Neural cell (in vitro differentiated cells): ENCODE measurements at regions not wholly inside any gene's neighbourhood (a gene's known extent, or its start where the extent isn't known, plus 50 kb on each side); places are given as distances from the start of the nearest gene placed in this dataset.

Experiments
- H2AFZ ChIP-seq: fragments of 200-600, 300-800 bp; sonication (generic), shearing (Covaris generic); 2 replicates; pipeline ENCODE4 v1.6.0; 2014; ENCODE audit warnings: low read depth, mild to moderate bottlenecking, antibody characterized with exemption, low read length, moderate library complexity
- H3F3A ChIP-seq: fragments of 200-600 bp; shearing (Covaris generic); 2 replicates; pipeline ENCODE4 v1.6.1; 2016; ENCODE audit warnings: mild to moderate bottlenecking, moderate library complexity, mixed read lengths, antibody characterized with exemption, low read length; ENCODE audit not compliant: insufficient read depth, poor library complexity, severe bottlenecking
- H3K27ac ChIP-seq: fragments of 200-600, 300-800 bp; sonication (generic), shearing (Covaris generic); 2 replicates; pipeline ENCODE4 v1.5.1; 2014; ENCODE audit warnings: mild to moderate bottlenecking, low read length, moderate library complexity
- H3K27me3 ChIP-seq: fragments of 300-800, 200-600 bp; sonication (generic), shearing (Covaris generic); 2 replicates; pipeline ENCODE4 v1.6.0; 2014; ENCODE audit warnings: mild to moderate bottlenecking, low read depth, low read length, moderate library complexity; ENCODE audit not compliant: insufficient read depth
- H3K36me3 ChIP-seq: fragments of 300-800, 200-600 bp; sonication (generic), shearing (Covaris generic); 2 replicates; pipeline ENCODE4 v1.5.1; 2014; ENCODE audit warnings: mild to moderate bottlenecking, antibody characterized with exemption, low read length, moderate library complexity; ENCODE audit not compliant: insufficient read depth
- H3K4me2 ChIP-seq: fragments of 300-800, 200-600 bp; sonication (generic), shearing (Covaris generic); 2 replicates; pipeline ENCODE4 v1.6.0; 2014; ENCODE audit warnings: mild to moderate bottlenecking, low read length
- H3K4me3 ChIP-seq: fragments of 300-800, 200-600 bp; sonication (generic), shearing (Covaris generic); 2 replicates; pipeline ENCODE4 v1.5.1; 2014; ENCODE audit warnings: mild to moderate bottlenecking, low read length, moderate library complexity
- H3K79me2 ChIP-seq: fragments of 200-600 bp; shearing (Covaris generic); replicated peaks from 2 replicates; pipeline ENCODE4 v1.6.0; 2014; ENCODE audit warnings: mild to moderate bottlenecking, low read length, moderate library complexity; ENCODE audit not compliant: insufficient read depth
- H3K9ac ChIP-seq: fragments of 300-800, 200-600 bp; sonication (generic), shearing (Covaris generic); 2 replicates; pipeline ENCODE4 v1.6.1; 2016; ENCODE audit warnings: mild to moderate bottlenecking, low read length, mixed read lengths
- H3K9me2 ChIP-seq: fragments of 200-600 bp; shearing (Covaris generic); 2 replicates; pipeline ENCODE4 v1.6.1; 2016; ENCODE audit warnings: mild to moderate bottlenecking, low read length, mixed read lengths; ENCODE audit not compliant: insufficient read depth
- H3K9me3 ChIP-seq: fragments of 200-600, 300-800 bp; sonication (generic), shearing (Covaris generic); 2 replicates; pipeline ENCODE4 v1.6.1; 2016; ENCODE audit warnings: mild to moderate bottlenecking, mixed run types, low read length, moderate library complexity, mixed read lengths
- H4K20me1 ChIP-seq: fragments of 200-600 bp; shearing (Covaris generic); 2 replicates; pipeline ENCODE4 v1.6.1; 2016; ENCODE audit warnings: mild to moderate bottlenecking, mixed run types; ENCODE audit not compliant: insufficient read depth
- CTCF ChIP-seq: fragments of 450-650 bp; IDR thresholded peaks from 2 replicates; pipeline ENCODE4 v1.5.1; 2014; ENCODE audit warnings: antibody characterized with exemption, mild to moderate bottlenecking, moderate library complexity; ENCODE audit not compliant: poor library complexity, severe bottlenecking
- EP300 ChIP-seq: fragments of 450-650 bp; conservative IDR thresholded peaks from 2 replicates; pipeline ENCODE4 v1.6.1; 2014; ENCODE audit warnings: antibody characterized with exemption, mild to moderate bottlenecking, moderate library complexity; ENCODE audit not compliant: poor library complexity, severe bottlenecking
- EZH2 ChIP-seq: fragments of 200-600, 300-800 bp; shearing (Covaris generic), sonication (generic); IDR thresholded peaks from 2 replicates; pipeline ENCODE4 v1.6.1; 2014; ENCODE audit warnings: antibody characterized with exemption, low read length, borderline replicate concordance, mild to moderate bottlenecking; ENCODE audit not compliant: insufficient read depth, poor library complexity, severe bottlenecking
- MXI1 ChIP-seq: fragments of 450-650 bp; conservative IDR thresholded peaks from 2 replicates; pipeline ENCODE4 v1.6.1; 2014; ENCODE audit warnings: antibody characterized with exemption, mild to moderate bottlenecking; ENCODE audit not compliant: poor library complexity, severe bottlenecking
- POLR2AphosphoS5 ChIP-seq: IDR thresholded peaks from 2 replicates; pipeline ENCODE4 v1.6.1; 2012
- RAD21 ChIP-seq: fragments of 450-650 bp; conservative IDR thresholded peaks from 2 replicates; pipeline ENCODE4 v1.6.1; 2014; ENCODE audit warnings: antibody characterized with exemption, mild to moderate bottlenecking, moderate library complexity
- REST ChIP-seq: IDR thresholded peaks from 2 replicates; pipeline ENCODE4 v1.6.1; 2012; ENCODE audit warnings: borderline replicate concordance
- SMC3 ChIP-seq: fragments of 450-650 bp; conservative IDR thresholded peaks from 2 replicates; pipeline ENCODE4 v1.6.1; 2014; ENCODE audit warnings: antibody characterized with exemption, mild to moderate bottlenecking, moderate library complexity; ENCODE audit not compliant: poor library complexity
- TAF1 ChIP-seq: IDR thresholded peaks from 2 replicates; pipeline ENCODE4 v1.6.1; 2012; ENCODE audit warnings: low read depth

DNA sequence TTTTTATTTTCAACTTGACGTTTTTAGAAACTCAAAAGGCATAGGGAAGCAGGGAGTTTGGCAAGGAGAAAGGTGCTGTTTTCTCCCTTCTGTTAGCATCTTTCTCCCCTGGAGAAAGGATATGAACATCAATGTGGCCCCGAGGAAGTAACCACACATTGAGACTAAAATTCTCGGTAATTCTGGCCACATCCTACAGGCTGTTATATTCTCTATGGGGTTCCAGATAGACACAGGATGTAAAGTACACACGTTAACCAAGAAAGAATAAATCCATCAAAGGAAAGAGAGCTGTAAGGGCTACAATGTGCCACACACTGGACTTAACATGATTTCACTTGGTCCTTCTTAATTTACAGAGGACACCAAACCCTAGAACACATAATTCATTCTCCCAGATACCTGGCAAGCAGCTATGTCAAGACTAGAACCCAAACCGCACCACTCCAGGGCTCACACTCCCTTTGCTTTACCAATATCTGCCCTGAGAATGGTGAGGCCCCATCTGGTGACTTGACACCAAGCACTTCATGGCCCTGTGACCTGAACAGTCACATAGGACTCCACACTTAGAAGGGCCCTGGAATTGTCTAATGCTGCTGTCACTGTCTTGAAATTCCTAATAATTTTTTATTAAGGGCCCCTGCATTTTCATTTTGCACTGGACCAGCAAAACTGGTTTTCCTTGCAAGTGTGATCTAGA is 73.9 kb downstream of the PRLHR start:
- Histone ChIP-seq H3K27ac (no peak overlapping the region), H2AFZ (no peak overlapping the region), H3K36me3 (no peaks in the 10 kb centered on the region), H3K9ac (no peak overlapping the region), H4K20me1 (no peaks in the 10 kb centered on the region), H3K9me3 (peaks cover 7% of the 10 kb centered on the region), H3K27me3 (no peaks in the 10 kb centered on the region), H3K4me2 (no peak overlapping the region), H3K4me3 (no peak overlapping the region), H3F3A (no peaks in the 10 kb centered on the region), H3K79me2 (no peaks in the 10 kb centered on the region), H3K9me2 (no peaks in the 10 kb centered on the region)
- TF ChIP-seq SMC3 (no peak), EP300 (no peak), POLR2AphosphoS5 (no peak), CTCF (no peak), EZH2 (no peak)

- no peaks in the 10 kb centered on the region for H3K79me2 ChIP-seq
- no peak overlapping the region for H3K4me2 ChIP-seq
- no peaks in the 10 kb centered on the region for H3K9me2 ChIP-seq
- no peaks in the 10 kb centered on the region for H3K27me3 ChIP-seq
- no peak overlapping the region for H2AFZ ChIP-seq
- H3K9ac ChIP-seq, result no peak overlapping the region
- H3K9me3 ChIP-seq, result peaks cover 7% of the 10 kb centered on the region
- TF ChIP-seq EZH2 (no peak), RAD21 (no peak), SMC3 (no peak), POLR2AphosphoS5 (no peak), MXI1 (no peak), CTCF (no peak), REST (no peak), EP300 (no peak), TAF1 (no peak)
- no peak overlapping the region for H3K4me3 ChIP-seq
- H4K20me1 ChIP-seq, result no peaks in the 10 kb centered on the region
- H3F3A ChIP-seq, result no peaks in the 10 kb centered on the region
- no peak overlapping the region for H3K27ac ChIP-seq
- H3K36me3 ChIP-seq, result no peaks in the 10 kb centered on the region
Measured at GRCh38 chr10:118520116-118520742, 75.2 kb downstream of the PRLHR start.
